M059J (cell line): ENCODE measurements at regions not wholly inside any gene's neighbourhood (a gene's known extent, or its start where the extent isn't known, plus 50 kb on each side); places are given as distances from the start of the nearest gene placed in this dataset.
"Not testable (repeated sequence)": the region's sequence is repeated elsewhere in the genome, so short reads cannot be mapped to it uniquely, and the experiment has no call there.

ENCODE experiments used
- DNase-seq: peaks from one replicate; pipeline ENCODE4 v3.0.0-alpha.2; 2012; ENCODE audit warnings: low read depth

- DNase-seq = peak; percentile 22
Observed at GRCh38 chr13:30065181-30065580, 214.8 kb upstream of the UBL3 start.

GRCh38 chr13:30063892-30064291 is 213.5 kb upstream of the UBL3 start:
- no peak for DNase-seq

GRCh38 chr13:30061217-30061616 is 210.8 kb upstream of the UBL3 start:
- DNase-seq = no peak

- DNase-seq = no peak
Observed at GRCh38 chr13:30058429-30058828, 208.0 kb upstream of the UBL3 start.

GRCh38 chr13:30054546-30054945 is 204.1 kb upstream of the UBL3 start:
- DNase-seq = not testable (repeated sequence)

- no peak for DNase-seq
Observed at GRCh38 chr13:30053939-30054338, 203.5 kb upstream of the UBL3 start.

GRCh38 chr13:30052120-30052519 is 201.7 kb upstream of the UBL3 start:
- DNase-seq = no peak

- no peak for DNase-seq
Observed at GRCh38 chr13:30051531-30052060, 201.2 kb upstream of the UBL3 start.

GRCh38 chr13:30049692-30050091 is 199.3 kb upstream of the UBL3 start:
- peak; percentile 74 for DNase-seq

- DNase-seq = peak; percentile 55
Observed at GRCh38 chr13:30047154-30047874, 196.9 kb upstream of the UBL3 start.

GRCh38 chr13:30045916-30046704 is 195.7 kb upstream of the UBL3 start:
- DNase-seq = peak; percentile 75

- no peak for DNase-seq
Observed at GRCh38 chr13:30044932-30045331, 194.5 kb upstream of the UBL3 start.

GRCh38 chr13:30043631-30043925 is 193.2 kb upstream of the UBL3 start:
- no peak for DNase-seq

GRCh38 chr13:30042891-30043630 is 192.6 kb upstream of the UBL3 start:
- DNase-seq = no peak

- DNase-seq = no peak
Observed at GRCh38 chr13:30042272-30042671, 191.9 kb upstream of the UBL3 start.

- DNase-seq = no peak
Observed at GRCh38 chr13:30039511-30039911, 189.1 kb upstream of the UBL3 start.

- peak; percentile 23 for DNase-seq
Observed at GRCh38 chr13:30038884-30039283, 188.5 kb upstream of the UBL3 start.

GRCh38 chr13:30037766-30038165 is 187.3 kb upstream of the UBL3 start:
- DNase-seq = peak; percentile 33

- peak; percentile 30 for DNase-seq
Observed at GRCh38 chr13:30037306-30037705, 186.9 kb upstream of the UBL3 start.

GRCh38 chr13:30034458-30034795 is 184.0 kb upstream of the UBL3 start:
- DNase-seq = no peak

- peak; percentile 83 for DNase-seq
Observed at GRCh38 chr13:30033681-30034457, 183.5 kb upstream of the UBL3 start.

- no peak for DNase-seq
Observed at GRCh38 chr13:30032263-30032662, 181.8 kb upstream of the UBL3 start.
